ENCODE measurements at regions not wholly inside any gene's neighbourhood (a gene's known extent, or its start where the extent isn't known, plus 50 kb on each side); places are given as distances from the start of the nearest gene placed in this dataset.
A peak's percentile ranks its signal among the peaks of the same experiment; 100 is the strongest.

DNA sequence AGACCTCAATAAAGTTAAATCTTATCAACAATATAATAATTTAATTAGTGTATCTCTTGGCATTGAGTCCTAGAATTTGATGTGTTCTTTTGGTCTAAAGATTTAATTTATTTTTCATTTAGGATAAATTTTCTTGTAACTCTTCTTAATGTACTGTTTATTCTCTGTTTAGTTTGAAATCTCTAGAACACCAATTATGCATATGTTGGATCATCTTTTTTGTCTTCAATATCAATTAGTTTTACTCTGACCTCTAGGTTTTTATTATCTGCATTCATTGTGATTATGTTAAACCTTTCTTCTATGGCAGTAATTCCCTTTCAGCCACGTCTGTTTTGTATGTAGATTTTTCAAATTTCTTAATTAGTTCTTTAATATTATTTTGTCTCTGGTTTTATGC lies 93.8 kb upstream of the ARHGEF7 start:
- DNase-seq (ENCODE audit: low read depth) (no peak), FAIRE-seq (no peak)
- H3K4me3 ChIP-seq (ENCODE audit: low read depth, low read length) = no peak overlapping the region
- TF ChIP-seq, protein P1, sequence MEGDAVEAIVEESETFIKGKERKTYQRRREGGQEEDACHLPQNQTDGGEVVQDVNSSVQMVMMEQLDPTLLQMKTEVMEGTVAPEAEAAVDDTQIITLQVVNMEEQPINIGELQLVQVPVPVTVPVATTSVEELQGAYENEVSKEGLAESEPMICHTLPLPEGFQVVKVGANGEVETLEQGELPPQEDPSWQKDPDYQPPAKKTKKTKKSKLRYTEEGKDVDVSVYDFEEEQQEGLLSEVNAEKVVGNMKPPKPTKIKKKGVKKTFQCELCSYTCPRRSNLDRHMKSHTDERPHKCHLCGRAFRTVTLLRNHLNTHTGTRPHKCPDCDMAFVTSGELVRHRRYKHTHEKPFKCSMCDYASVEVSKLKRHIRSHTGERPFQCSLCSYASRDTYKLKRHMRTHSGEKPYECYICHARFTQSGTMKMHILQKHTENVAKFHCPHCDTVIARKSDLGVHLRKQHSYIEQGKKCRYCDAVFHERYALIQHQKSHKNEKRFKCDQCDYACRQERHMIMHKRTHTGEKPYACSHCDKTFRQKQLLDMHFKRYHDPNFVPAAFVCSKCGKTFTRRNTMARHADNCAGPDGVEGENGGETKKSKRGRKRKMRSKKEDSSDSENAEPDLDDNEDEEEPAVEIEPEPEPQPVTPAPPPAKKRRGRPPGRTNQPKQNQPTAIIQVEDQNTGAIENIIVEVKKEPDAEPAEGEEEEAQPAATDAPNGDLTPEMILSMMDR (IDR thresholded peaks at IDR 0.05; ENCODE audit: insufficient read depth, low read length, severe bottlenecking) = no peak
- no peaks in the 10 kb centered on the region for H3K27me3 ChIP-seq (ENCODE audit: control insufficient read depth, insufficient read depth, low read length)
- H3K36me3 ChIP-seq (ENCODE audit: control insufficient read depth, insufficient read depth, low read length) = no peaks in the 10 kb centered on the region

DNA sequence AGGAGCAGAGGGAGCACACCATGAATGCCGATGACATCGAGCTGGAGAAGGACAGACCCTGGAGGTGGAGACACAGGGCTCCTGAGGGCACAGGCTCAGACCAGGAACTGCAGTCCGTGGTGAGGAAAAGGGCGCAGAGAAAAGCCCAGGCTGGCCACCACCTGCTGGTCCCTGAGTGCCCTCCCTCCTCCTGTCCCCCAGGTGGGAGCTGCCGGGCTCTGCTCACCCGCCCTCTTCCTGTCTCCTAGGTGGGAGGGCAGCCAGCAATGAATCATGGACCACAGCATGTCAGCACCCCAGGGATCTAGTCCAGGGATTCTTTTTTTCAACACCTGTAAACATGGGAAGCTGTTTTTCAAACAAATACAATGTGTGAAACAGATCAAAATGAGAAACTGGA lies 94.6 kb upstream of the ARHGEF7 start:
- Histone ChIP-seq H3K36me3 (ENCODE audit: control insufficient read depth, insufficient read depth, low read length) (no peaks in the 10 kb centered on the region), H3K4me3 (ENCODE audit: low read depth, low read length) (no peak overlapping the region), H3K27me3 (ENCODE audit: control insufficient read depth, insufficient read depth, low read length) (no peaks in the 10 kb centered on the region)
- FAIRE-seq = no peak
- TF ChIP-seq, protein P1 (IDR thresholded peaks at IDR 0.05; ENCODE audit: insufficient read depth, low read length, severe bottlenecking) = no peak
- DNase-seq (ENCODE audit: low read depth) = no peak

DNA sequence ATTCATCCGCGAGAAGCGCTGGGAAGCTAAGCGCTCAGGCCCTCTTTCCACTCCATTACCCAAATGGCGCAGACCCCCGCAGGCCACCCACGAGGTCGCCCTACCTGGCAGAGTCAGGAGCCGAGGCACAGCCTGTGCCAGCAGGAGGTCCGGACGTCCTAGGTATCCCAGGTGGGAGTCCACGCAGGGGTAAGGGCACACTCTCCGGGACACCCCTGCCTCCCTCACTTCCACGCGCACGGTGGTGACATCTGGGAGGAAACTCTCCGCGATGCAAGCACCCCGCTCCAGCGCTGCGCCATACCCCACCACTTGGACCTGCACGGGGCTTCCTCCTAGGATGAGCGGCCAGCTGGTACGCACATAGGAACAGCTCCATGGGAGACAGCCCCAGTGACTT lies 95.1 kb upstream of the ARHGEF7 start:
- TF ChIP-seq, protein P1 (IDR thresholded peaks at IDR 0.05; ENCODE audit: insufficient read depth, low read length, severe bottlenecking) = no peak
- no peak for FAIRE-seq
- H3K36me3 ChIP-seq (ENCODE audit: control insufficient read depth, insufficient read depth, low read length) = no peaks in the 10 kb centered on the region
- DNase-seq (ENCODE audit: low read depth) = no peak
- no peaks in the 10 kb centered on the region for H3K27me3 ChIP-seq (ENCODE audit: control insufficient read depth, insufficient read depth, low read length)
- H3K4me3 ChIP-seq (ENCODE audit: low read depth, low read length) = no peak overlapping the region

DNA sequence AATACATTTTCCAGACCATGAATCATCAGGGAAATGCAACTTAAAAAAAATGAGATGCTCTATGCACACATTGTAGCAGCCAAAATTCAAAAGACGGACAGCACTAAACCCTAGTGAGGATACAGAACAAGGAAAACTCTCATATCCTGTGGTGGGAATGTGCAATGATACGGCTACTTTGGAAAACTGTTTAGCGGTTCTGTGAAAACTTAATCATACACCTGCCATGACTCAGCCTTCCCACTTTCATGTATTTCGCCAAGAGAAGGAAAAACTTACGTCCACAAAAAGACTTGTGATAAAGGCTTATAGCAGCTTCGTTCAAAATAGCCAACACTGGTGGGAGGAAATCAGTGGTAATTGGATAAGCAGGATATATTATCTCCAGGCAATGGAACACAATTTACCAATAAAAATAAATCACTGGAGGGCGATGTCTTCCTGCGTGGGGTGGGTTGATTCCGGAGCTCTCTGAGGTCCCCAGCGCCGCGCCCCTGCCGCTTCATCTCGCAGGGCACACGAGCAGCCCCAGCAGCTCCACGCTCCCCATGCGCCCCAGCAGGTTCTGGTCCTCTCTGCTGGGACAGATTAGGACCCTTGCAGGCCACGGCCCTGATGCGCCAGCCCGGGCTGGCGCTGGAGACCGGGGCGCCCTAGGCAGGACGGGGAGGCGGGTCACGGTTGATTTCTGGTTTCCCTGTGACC lies 97.2 kb upstream of the ARHGEF7 start:
- Histone ChIP-seq H3K4me3 (ENCODE audit: low read depth, low read length) (no peak overlapping the region), H3K36me3 (ENCODE audit: control insufficient read depth, insufficient read depth, low read length) (no peaks in the 10 kb centered on the region), H3K27me3 (ENCODE audit: control insufficient read depth, insufficient read depth, low read length) (no peaks in the 10 kb centered on the region)
- TF ChIP-seq, protein P1 (IDR thresholded peaks at IDR 0.05; ENCODE audit: insufficient read depth, low read length, severe bottlenecking) = no peak
- no peak for DNase-seq (ENCODE audit: low read depth)
- no peak for FAIRE-seq

DNA sequence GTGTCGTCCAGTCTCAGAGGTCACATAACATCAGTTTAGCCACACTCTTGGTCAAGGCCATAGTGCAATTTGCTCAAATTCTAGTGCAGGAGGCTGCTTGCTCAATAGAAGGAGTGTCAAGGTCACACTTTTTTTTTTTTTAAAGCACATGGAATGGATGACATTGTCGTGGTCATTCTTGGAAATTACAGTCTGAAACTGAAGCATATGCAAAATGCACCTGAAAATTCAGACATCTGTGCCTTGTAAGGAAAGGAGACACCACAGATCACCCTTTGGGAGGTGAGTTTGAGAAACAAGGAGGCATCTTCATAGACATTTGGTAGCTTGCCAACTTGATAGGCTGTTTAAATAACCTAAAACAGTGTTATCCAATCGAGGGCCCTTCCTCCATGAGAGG lies 98.3 kb upstream of the ANKRD10 start:
- TF ChIP-seq, protein P1 (IDR thresholded peaks at IDR 0.05; ENCODE audit: insufficient read depth, low read length, severe bottlenecking) = no peak
- FAIRE-seq (no peak), DNase-seq (ENCODE audit: low read depth) (no peak)
- H3K4me3 ChIP-seq (ENCODE audit: low read depth, low read length) = no peak overlapping the region
- no peaks in the 10 kb centered on the region for H3K27me3 ChIP-seq (ENCODE audit: control insufficient read depth, insufficient read depth, low read length)
- no peaks in the 10 kb centered on the region for H3K36me3 ChIP-seq (ENCODE audit: control insufficient read depth, insufficient read depth, low read length)

DNA sequence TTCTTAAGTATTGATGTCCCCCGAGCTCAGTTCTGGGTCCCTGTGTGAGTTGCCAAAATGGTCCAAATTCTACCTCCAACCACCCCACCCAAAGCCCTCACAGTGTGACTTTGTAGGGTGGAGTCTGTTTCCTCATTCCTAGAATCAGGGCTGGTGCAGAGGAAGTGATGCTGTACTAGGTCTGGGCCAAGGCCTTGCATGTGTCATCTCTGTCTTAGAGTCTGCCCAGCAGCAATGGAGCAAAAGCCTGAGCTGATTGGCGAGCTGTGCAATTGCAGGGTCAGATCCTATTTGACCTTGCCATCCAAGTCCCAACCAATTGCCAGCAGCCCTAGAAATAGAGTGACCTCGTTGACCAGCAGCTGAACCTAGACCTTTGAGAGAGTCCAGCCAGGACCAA lies 97.0 kb upstream of the ANKRD10 start:
- Histone ChIP-seq H3K36me3 (ENCODE audit: control insufficient read depth, insufficient read depth, low read length) (no peaks in the 10 kb centered on the region), H3K4me3 (ENCODE audit: low read depth, low read length) (no peak overlapping the region), H3K27me3 (ENCODE audit: control insufficient read depth, insufficient read depth, low read length) (no peaks in the 10 kb centered on the region)
- TF ChIP-seq, protein P1 (IDR thresholded peaks at IDR 0.05; ENCODE audit: insufficient read depth, low read length, severe bottlenecking) = no peak
- DNase-seq (ENCODE audit: low read depth) (peak; percentile 30), FAIRE-seq (no peak)
